ENCODE measurements at regions not wholly inside any gene's neighbourhood (a gene's known extent, or its start where the extent isn't known, plus 50 kb on each side); places are given as distances from the start of the nearest gene placed in this dataset.
"Not testable (repeated sequence)": the region's sequence is repeated elsewhere in the genome, so short reads cannot be mapped to it uniquely, and the experiment has no call there.

DNA sequence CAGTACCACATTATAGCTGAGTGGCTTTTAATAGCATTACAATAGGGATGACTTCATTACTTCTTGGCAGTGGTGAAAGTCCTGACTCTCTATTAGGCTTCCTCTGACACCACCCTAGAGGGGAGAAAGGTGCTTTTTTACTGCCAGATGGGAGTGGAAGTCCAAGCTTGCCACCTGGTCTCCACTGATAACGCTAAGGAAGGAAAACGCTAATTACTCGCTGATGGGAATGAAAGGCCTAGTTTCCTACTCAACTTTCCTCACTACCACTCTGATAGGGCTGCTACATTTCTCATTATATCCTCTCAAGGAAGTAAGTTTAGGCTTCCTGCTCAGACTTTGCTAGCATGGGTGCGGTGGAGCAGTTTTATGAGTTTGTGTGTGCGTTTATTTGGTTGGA lies 62.3 kb upstream of the PAGE3 start:
- no peak for DNase-seq

DNA sequence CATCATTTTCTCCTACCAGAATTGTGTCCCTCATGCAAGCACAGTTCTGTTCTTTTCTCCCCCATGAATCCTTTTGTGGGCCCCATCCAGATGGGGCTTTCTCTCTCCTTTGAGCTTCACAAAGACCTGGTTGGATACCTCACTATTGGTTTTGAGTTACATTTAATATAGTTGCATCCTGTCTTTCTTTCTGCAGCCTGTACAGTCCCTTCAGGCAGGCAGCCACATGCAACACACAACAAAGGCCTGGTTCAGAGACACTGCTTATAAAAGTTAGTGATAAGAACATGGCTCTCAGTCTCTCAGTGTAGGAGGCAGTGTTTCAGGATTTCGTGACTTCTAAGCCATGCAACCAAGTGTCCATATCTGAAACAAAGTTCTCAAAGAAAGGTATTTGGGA lies 70.6 kb upstream of the PAGE3 start:
- DNase-seq = no peak

DNA sequence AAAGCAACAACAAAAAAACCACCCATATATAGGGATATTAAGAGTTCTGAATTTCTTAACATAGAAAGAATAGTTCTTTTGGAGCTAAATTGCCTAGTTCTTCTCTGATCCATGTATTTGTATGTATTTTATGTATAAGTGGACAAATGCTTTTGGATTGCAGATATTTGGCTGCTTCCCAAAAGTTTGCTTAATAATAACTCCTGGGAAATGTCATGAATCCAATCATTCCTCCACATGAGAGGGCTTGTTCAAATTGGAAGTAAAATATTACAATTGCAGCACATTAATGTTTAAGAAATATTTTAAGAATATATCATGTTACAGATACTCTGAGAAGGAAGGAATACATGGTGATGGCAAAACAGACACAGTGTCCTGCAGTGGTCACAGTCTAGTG lies 71.5 kb upstream of the PAGE3 start:
- no peak for DNase-seq

DNA sequence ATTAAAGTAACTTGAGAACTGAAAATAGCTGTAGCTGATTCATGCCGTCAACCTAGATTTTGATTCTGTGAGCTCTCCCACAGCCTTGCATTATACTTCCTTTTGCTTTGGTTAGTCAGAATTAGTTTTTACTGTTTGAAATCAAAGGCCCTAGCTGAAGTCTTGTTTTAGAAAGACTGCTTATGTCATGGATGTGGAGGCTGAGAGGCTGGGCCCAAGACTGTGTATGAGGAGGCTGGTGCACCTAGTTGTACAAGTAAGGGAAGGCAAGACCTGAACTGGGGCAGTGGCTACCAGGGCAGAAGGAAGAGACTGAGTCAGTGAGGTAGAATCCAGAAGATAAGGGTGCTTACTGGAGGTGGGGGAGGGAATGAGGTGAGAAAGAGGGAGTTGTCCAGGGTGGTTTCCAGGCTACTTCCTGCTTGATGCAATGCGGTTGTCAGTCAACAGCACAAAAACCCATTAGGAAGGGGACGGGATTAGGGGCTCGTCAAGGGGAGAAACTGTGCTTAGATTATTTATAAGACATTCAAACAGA lies 76.2 kb upstream of the PAGE3 start:
- DNase-seq = no peak

DNA sequence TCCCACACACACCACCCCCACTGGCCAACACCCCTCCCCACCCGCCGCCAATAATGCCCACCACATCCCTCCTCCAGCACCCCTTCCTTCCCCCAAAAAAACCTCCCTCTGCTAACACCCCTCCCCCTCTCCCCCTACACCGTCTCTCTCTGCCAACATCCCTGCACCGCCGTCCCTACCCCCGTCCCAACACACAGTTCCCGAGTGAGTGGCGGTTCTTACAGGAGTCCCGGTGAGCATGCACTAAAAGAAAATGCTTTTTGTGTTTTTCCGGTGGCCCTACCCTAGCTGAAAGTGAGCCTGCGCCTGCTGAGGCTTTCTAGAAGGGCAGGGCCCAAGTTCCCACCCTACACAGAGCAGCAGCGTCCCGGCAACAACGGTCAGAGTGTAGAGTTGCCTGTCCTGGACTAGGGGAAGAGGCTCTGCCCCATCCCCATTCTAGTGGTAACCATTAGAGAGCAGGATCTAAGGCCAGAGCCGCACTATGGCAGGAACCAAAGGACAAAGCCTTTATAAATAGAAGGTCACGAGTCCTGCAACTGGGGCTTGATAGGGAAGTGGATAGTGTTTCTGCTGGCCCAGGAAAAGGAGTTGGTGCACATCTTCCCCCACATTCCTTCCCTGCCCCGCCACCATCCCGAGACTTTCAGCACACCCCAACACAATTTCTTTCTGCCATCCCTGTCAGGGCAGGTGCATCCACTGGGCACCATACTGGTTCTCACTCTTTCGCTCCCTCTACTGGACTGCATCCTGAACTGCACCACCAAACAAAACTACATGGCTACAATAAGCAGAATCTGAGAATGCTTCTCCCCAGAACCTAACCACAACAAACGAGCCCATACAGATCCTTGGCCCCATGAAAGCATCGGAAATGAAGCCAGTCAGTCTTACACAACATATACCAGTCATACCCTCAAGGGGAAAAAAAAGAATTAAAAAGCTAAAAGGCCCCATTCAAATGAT lies 78.1 kb upstream of the PAGE3 start:
- DNase-seq = peak; percentile 15 to 24 (median 19)

DNA sequence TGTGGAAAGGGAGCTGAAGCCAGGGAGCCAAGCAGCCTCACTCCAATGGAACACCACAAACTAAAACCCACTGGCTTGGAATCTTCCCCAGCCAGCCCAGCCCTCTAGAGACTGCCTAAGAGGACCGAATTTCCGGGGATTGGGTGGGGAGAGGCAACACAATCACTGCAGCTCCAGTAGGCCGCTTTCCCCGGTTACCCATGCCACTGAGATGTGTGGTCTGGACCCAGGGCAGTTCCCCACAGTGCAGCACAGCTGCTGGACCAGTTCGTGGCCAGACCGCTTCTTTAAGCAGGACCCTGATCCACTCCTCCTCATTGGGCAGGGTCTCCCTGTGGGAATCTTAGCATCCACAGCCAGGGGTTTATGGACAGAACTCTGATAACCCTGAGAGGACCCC lies 91.9 kb upstream of the PAGE3 start:
- no peak for DNase-seq

DNA sequence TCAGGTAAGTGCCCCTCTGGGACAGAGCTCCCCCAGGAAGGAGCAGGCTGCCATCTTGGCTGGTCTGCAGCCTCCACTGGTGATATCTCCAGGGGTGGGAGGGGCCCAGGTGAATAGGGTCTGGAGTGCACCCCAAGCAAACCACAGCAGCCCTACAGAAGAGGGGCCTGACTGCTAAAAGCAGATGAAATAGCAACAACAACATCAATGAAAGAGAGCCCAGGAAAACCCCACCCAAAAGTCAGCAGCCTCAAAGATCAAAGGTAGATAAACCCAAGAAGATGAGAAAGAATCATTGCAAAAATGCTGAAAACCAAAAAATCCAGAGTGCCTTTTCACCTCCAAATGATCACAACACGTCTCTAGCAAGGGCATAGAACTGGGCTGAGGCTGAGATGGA lies 92.5 kb upstream of the PAGE3 start:
- no peak for DNase-seq

DNA sequence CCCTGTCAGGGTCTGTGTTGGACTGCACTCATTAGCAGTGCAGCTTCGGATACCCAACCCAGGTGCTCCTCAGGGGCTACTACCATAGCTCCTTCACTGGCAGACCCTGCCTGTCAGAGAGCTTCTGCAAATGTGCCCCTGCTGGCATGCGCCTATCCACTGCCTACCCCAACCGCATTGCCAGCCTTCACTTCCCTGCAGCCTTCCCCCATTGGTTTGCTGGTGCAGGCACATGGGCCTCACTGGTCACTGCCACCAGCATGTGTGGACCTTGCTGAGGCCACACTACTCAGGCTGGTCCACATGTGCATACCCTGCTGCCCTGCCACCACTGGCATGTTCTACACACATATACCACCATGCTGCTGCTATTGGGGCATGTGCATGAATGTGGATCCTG lies 72.5 kb upstream of the MAGEH1 start:
- no peak for DNase-seq

DNA sequence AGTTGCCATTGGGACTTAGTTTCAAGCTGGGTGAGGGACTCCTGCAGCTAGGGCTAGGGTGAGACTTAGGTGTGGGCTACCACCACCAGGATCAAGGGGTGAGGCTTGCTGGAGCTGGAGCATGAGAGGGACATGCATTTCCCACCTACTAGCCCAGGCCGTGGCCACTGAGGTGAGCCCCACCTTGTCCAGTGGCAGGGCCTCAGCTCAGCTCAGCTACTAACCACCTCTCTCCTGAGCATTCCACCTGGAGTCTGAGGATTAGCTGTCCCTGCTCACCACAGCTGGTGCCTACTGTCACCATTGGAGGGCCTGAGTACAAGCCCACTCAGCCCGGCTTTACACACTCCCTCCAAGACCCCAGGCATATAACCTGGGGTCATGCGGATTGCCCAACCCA lies 62.6 kb upstream of the MAGEH1 start:
- DNase-seq = no peak

DNA sequence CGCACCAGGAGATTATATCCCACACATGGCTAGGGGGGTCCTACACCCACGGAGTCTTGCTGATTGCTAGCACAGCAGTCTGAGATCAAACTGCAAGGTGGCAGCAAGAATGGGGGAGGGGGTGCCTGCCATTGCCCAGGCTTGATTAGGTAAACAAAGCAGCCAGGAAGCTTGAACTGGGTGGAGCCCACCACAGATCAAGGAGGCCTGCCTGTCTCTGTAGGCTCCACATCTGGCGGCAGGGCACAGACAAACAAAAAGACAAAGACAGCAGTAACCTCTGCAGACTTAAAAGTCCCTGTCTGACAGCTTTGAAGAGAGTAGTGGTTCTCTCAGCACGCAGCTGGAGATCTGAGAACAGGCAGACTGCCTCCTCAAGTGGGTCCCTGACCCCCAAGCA lies 55.1 kb upstream of the MAGEH1 start:
- DNase-seq = not testable (repeated sequence)
